GM18951 (cell line): ENCODE measurements at regions not wholly inside any gene's neighbourhood (a gene's known extent, or its start where the extent isn't known, plus 50 kb on each side); places are given as distances from the start of the nearest gene placed in this dataset.
"Not testable (repeated sequence)": the region's sequence is repeated elsewhere in the genome, so short reads cannot be mapped to it uniquely, and the experiment has no call there.

Experiments used
- POLR2A ChIP-seq: IDR thresholded peaks from 4 replicates; pipeline ENCODE4 v1.6.1; 2011; ENCODE audit warnings: mild to moderate bottlenecking; ENCODE audit not compliant: insufficient read length, insufficient read depth; ENCODE audit errors: extremely low read depth
- in situ Hi-C: fragments of 300-500 bp; cut with MboI; formaldehyde crosslinking; loops from one replicate; pipeline ENCODE4 v1.12.0; 2022; ENCODE audit warnings: low sequenced_read_pairs, mixed read lengths, inconsistent platforms; ENCODE audit not compliant: unreplicated experiment

DNA sequence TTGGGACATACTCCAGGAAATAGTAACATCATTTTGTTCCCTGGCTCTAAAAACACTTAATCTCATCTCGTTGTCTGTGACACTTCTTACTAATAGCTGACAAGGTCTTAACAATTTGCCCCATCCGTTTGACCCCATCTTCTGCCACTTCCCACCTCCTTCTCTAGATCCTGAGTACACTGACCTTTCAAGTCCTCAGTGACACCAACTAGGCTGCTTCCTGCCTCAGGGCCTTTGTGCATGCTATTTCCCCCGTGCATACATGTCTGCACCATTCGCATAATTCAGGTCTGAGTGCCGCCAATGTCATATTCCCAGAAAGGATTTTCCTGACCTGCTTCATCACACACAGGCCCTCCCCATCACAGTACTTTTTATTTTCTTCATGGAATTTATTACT is 70.6 kb upstream of the CCND2 start:
- in situ Hi-C loops = no loop called here
- TF ChIP-seq POLR2A = no peak

DNA sequence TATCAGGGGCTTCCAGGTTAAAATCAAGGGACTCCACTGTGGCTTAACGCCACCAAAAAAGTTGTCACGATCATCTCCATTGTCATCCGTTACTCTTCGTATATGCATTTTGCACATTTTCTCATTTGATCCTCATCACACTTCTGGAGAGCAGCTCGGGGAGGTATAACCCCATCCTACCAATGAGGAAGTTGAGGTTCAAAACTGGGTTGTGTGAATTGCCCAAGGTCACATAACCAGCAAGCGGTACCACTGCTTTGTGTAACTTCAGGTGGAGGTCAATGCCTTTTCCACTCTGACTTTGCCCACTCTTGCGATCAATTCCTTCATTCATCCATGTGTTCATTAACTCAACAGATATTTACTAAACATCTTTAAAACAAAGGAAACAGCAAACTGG is 71.1 kb upstream of the CCND2 start:
- TF ChIP-seq POLR2A = no peak
- in situ Hi-C loops = no loop called here

DNA sequence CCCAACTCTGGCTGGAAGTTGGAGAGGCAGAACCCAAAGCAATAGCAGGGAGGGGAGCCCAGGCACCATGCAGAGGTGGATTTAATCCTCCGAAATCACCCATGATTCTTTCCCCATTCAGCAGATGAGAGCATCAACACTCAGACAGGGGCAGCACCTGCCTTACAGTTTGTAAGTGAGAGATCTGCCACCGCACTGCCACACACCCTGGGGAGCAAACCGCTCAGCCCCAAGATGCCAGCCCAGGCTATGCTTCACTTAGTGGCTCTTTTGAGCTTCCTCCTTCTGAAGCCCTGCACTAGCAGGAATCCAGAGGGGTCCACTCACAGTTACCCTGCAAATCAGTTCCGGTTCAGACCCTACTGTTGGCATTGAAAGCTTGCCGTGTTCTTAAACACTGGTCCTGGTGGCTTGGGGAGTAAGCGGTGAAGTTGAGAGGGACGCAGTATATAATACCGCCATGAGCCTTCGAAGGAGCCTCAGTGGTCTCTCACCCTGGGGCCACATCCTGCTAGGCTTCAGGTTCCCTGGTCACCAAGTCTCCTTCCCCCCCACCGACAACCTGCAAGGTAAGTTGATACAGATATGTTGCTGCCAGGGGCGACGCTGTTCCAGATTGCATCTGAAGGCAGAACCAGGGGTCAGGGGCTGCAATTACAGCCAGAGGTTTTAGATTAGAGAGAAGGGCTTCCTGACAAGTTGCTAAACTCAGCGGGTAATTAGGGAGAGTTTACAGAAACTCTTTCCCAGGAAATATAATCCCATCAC is 72.0 kb upstream of the CCND2 start:
- in situ Hi-C loops = no loop called here
- TF ChIP-seq POLR2A = no peak

DNA sequence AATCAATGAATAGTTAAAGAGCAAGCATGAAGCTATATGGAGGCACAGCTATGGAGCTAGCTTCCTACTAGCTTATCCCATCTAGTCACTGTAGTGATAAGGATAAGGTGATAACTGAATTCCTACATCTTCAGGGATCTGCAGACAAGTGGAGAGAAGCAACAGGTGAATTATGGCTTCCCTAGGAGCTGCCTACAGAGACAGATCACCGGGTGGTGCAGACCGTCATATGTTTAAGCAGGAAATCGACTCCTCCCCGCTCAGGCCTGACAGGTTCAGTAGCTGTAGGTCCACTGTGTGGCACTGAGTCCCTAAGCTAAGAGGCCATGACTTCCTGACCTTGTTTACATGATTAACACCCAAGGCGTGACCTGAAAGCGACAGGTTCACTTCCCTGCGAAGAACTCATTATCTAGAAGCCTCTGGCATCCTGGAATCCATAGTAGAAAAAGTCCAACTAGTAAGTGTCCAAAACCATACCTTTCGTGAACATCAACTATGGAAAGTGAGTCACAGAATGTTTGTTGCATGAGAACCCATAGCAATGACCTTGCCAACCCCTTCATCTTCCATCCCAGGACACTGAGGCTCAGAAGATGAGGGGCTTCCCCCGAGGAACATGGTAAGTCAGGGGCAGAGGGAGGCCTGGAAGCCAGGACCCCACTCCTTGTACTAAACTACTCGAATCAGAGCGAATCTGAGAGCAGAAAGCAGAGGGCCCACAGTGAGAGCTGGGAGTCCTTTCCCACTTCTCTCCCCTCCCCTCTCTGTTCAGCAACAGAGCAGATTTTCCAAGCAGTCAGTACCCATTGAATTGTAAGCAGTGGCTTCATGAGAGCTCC is 75.4 kb upstream of the CCND2 start:
- in situ Hi-C loops = no loop called here
- TF ChIP-seq POLR2A = no peak

DNA sequence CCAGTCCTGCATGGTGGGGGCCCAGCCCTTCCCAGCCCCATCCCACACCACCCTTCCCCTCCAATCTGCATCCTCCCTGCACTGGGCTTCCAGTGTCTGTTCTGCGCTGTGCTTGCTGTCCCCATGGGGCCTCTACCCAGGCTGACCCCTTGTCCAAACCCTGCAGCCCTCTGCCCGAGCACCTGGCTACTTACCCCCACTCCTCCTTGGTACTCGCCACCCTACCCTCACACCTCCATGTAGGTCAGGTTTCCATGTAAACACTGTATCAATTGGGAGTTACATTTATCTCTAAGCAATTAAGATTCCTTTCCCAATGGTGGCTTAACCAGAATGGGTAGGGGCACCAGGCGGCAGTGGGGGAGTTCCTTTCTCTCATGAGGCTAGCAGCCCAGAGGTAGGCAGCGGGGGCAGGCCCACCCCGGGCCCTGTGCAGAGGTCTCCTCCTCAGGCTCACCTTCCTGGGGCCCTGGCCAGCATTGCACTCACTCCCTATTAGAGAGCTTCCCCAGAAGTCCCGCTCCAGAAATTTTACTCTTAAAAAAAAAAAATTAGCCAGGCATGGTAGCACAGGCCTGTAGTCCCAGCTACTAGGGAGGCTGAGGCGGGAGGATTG is 76.6 kb upstream of the CCND2 start:
- in situ Hi-C loops = no loop called here
- TF ChIP-seq POLR2A = no peak

DNA sequence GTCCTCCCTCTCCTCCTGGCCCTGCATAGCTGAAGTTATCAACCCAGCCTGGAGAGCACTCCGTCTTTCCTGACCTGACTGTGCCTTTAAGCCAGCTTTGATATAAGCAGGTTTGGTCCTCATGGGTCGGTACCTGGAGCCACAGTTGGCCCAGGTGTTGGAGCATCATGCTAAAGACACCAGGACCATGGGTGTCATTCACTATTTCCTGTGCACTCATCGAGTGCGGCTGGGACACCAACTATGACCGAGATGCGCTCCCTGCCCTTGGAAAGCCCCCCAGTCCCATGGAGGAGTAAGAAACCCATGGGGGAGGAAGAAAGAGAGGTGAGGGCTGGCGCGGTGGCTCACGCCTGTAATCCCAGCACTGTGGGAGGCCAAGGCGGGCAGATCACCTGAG is 78.9 kb upstream of the CCND2 start:
- in situ Hi-C loops = no loop called here
- TF ChIP-seq POLR2A = no peak

DNA sequence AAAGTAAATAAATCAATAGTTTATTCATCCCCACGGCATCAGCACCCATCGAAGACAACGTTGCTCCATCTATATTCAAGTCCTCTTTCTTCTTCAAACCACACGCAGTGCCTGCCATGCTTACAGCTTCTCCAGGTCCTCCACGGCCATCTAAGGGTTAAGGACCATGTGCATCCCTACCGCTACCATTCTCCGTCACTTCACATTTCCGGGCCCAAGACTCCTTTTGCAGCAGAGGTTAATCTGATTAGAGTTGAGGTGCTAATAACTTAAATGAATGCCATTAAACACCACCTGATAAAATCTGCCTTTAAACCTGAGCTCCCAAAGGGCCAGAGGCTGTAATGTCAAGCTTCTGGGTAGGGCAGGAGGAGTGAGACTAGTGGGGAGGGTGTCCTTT is 79.7 kb upstream of the CCND2 start:
- no peak for TF ChIP-seq POLR2A
- in situ Hi-C loops = no loop called here

DNA sequence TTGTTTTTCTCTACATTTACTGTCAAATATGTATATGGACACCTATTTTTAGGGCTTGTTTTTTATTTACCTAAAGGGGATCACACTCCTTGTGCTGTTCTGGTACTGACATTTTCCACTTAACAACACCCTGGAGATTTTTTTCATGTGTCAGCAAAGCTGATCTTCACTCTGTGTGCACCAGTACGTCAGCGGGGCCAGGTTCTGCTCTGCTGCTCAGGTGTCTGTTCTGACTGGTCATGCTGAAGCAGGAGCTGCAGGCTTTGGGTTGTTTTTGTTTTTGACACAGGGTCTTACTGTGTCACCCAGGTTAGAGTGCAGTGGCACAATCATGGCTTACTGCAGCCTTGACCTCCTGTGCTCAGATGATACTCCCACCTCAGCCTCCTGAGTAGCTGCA is 81.9 kb upstream of the CCND2 start:
- no peak for TF ChIP-seq POLR2A
- in situ Hi-C loops = no loop called here

DNA sequence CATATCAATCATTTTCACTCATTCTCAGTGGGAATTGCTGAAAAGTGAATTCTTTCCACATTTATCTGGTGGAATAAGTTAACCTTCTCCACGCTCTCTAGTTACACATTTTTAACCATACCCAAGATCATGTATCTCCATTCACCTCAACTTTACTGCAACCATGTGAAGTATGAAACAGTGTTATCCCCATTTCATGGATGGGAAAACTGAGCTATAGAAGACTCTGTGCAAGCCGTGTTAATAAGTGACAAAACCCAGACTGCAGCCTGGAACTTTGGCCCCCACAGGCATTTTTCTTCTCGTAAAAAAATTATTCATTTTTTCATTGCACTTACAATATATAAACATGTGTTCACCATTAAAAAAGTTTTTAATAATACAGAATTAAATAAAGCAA is 82.4 kb upstream of the CCND2 start:
- TF ChIP-seq POLR2A = no peak
- in situ Hi-C loops = no loop called here

DNA sequence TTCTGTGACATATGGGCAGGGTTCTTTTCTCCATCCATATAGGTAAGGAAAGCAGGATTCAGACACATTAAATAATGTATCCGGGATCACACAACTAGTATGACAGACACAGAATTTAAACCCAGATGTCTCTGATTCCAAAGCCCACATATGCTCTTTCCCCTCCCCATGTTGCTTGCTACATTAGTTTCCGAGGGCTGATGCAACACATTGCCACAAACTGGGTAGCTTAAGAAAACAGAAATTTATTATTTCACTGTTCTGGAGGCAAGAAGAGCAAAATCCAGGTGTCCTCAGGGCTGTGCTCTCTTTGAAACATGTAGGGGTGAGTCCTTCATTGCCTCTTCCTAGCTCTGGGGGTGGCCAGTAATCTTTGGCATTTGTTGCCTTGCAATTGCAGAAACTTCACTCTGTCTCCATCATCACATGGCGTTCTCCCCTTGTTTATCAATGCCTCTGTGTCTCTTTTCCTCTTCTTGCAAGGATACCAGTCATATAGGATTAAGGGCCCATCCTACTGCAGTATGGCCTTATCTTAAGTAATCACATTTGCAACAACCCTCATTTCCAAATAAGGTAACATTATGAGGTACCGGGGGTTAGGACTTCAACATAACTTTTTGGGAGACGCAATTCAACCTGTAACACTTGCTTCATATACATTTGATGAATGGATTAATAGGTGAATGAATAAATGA is 83.0 kb upstream of the CCND2 start:
- no peak for TF ChIP-seq POLR2A
- in situ Hi-C loops = no loop called here

DNA sequence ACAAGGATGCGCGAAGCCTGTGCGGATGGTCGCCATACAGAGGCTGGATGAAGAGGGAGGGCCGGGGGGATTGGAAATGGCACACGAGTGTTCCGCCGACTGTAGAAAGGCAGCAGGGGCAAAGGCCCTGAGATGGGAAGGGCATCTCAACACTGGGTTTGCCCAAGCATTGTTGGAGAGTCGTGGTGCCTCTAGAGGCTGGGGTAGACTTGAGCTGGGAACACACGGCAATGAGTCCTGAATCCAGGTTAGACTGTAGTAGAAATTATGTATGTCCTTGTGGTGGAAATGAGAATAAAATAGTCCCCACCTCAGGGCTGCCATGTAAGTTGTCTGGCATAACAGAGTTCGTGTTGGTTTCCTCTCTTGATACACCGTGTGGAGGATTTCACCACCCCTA is 83.8 kb upstream of the CCND2 start:
- no peak for TF ChIP-seq POLR2A
- in situ Hi-C loops = no loop called here

DNA sequence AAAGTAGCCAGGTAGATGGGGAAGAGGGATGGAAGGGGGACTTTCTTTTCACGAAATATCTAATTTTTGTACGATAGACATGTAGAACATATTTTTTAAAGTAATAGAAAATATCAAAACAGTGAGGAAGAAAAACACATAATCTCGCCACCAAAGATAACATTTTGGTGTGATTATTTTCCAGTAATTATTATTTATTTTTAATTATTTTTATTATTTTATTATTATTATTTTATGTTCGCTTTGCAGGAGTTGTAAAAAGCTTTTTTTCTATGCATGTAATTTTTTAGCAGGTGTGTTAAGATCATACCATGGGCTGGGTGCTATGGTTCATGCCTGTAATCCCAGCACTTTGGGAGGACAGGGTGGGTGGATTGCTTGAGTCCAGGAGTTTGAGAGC is 85.6 kb upstream of the CCND2 start:
- TF ChIP-seq POLR2A = no peak
- in situ Hi-C loops = no loop called here

DNA sequence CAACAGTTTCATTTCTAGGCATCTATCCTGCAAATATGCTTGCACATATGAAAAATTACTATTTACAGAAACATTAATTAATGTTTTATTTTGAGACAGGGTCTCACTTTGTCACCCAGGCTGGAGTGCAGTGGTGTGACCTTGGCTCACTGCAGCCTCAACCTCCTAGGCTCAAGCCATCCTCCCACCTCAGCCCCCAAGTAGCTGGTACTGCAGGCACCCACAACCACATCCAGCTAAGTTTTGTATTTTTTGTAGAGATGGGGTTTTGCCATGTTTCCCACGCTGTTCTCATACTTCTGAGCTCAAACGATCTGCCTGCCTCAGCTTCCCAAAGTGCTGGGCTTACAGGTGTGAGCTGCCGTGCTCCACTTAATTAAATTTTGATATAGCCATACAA is 86.2 kb upstream of the CCND2 start:
- in situ Hi-C loops = not testable (repeated sequence)
